Caco-2 (cell line): ENCODE measurements at regions not wholly inside any gene's neighbourhood (a gene's known extent, or its start where the extent isn't known, plus 50 kb on each side); places are given as distances from the start of the nearest gene placed in this dataset.

Source experiments
- BruUV-seq: library from RNA; stranded (reverse); fragments of 400-500 nt; replicated peaks from 2 replicates; lab custom pipeline; 2021; lab: Mats Ljungman, UMichigan
- CTCF ChIA-PET: fragments of 300-600 bp; sonication (Branson Sonifier 250); formaldehyde crosslinking; loops from one replicate; lab custom pipeline; 2022; ENCODE audit warnings: antibody characterized with exemption; lab: Charles Lee
- POLR2A ChIA-PET: fragments of 300-600 bp; sonication (Branson Sonifier 250); formaldehyde crosslinking; loops from one replicate; lab custom pipeline; 2022; ENCODE audit warnings: antibody characterized with exemption; lab: Charles Lee
- DNase-seq, 2 experiments: peaks; one replicate each; pipeline versions ENCODE4 v3.0.0 to v3.0.0-alpha.2; 2020 to 2022
- H3K27me3 ChIP-seq: replicated peaks from 2 replicates; pipeline ENCODE4 v1.6.0; 2011; ENCODE audit warnings: low read length; ENCODE audit not compliant: control insufficient read depth, insufficient read depth
- H3K36me3 ChIP-seq: 2 replicates; pipeline ENCODE4 v1.5.1; 2011; ENCODE audit warnings: low read length; ENCODE audit not compliant: control insufficient read depth, insufficient read depth
- H3K4me1 ChIP-seq: fragments of 250-450 bp; sonication (Bioruptor Pico); 2 replicates; pipeline ENCODE4 v1.5.1; 2020; ENCODE audit warnings: mild to moderate bottlenecking
- H3K4me3 ChIP-seq: 2 replicates; pipeline ENCODE4 v1.5.1; 2011; ENCODE audit warnings: low read depth, mild to moderate bottlenecking, control low read depth, low read length
- H3K9me3 ChIP-seq: fragments of 250-450 bp; sonication (Bioruptor Pico); 2 replicates; pipeline ENCODE4 v1.5.1; 2020; ENCODE audit warnings: mild to moderate bottlenecking, moderate library complexity
- H3K27ac Mint-ChIP-seq: one replicate; pipeline ENCODE4 v1.8.0; 2022; ENCODE audit warnings: mixed read lengths; ENCODE audit not compliant: unreplicated experiment
- H3K27me3 Mint-ChIP-seq: one replicate; pipeline ENCODE4 v1.8.0; 2022; ENCODE audit warnings: mixed read lengths; ENCODE audit not compliant: insufficient read depth, unreplicated experiment
- H3K36me3 Mint-ChIP-seq: one replicate; pipeline ENCODE4 v1.8.0; 2022; ENCODE audit warnings: mild to moderate bottlenecking, mixed read lengths; ENCODE audit not compliant: insufficient read depth, unreplicated experiment
- H3K4me1 Mint-ChIP-seq: one replicate; pipeline ENCODE4 v1.8.0; 2022; ENCODE audit warnings: low read depth, mixed read lengths; ENCODE audit not compliant: unreplicated experiment
- H3K4me3 Mint-ChIP-seq: one replicate; pipeline ENCODE4 v1.8.0; 2022; ENCODE audit warnings: mild to moderate bottlenecking, moderate library complexity, mixed read lengths; ENCODE audit not compliant: unreplicated experiment
- H3K9me3 Mint-ChIP-seq: one replicate; pipeline ENCODE4 v1.8.0; 2022; ENCODE audit warnings: mixed read lengths; ENCODE audit not compliant: unreplicated experiment
- CTCF ChIP-seq, 2 experiments: fragments of 200-600 bp in 1 of 2; IDR thresholded peaks; 1 replicate in 1 of 2; 2 replicates in 1 of 2; pipeline versions ENCODE4 v1.5.1 to v1.8.0; 2011 to 2022; ENCODE audit warnings: antibody characterized with exemption in 1 of 2, control low read depth in 1 of 2, inconsistent platforms in 1 of 2, low read depth in 1 of 2, low read length in 1 of 2, mild to moderate bottlenecking in 1 of 2, moderate library complexity in 1 of 2; ENCODE audit not compliant: insufficient read depth in 1 of 2, severe bottlenecking in 1 of 2, unreplicated experiment in 1 of 2
- intact Hi-C: fragments of 100-400 bp; cut with micrococcal nuclease; formaldehyde crosslinking; loops from one replicate; pipeline ENCODE4 v1.10.0; 2022; ENCODE audit not compliant: unreplicated experiment

GRCh38 chr7:12812111-12812510 lies 124.7 kb downstream of the ARL4A start:
- H3K27me3 ChIP-seq: no peaks in the 10 kb centered on the region
- Mint-ChIP-seq H3K27ac (no peak overlapping the region), H3K36me3 (no peaks in the 10 kb centered on the region), H3K27me3 (no peaks in the 10 kb centered on the region), H3K4me1 (no peaks in the 10 kb centered on the region), H3K9me3 (no peaks in the 10 kb centered on the region), H3K4me3 (no peak overlapping the region)
- H3K4me1 ChIP-seq: no peaks in the 10 kb centered on the region
- H3K9me3 ChIP-seq: no peaks in the 10 kb centered on the region
- no peaks in the 10 kb centered on the region for H3K36me3 ChIP-seq
- ChIA-PET CTCF (no interaction called here), POLR2A (no interaction called here)
- intact Hi-C loops: no loop called here
- TF ChIP-seq CTCF (IDR thresholded peaks at IDR 0.05; ENCODE audit: insufficient read depth in 1 of 2, low read depth in 1 of 2, low read length in 1 of 2, severe bottlenecking in 1 of 2, unreplicated experiment in 1 of 2): no peak
- no peak for DNase-seq
- no TSS peak for BruUV-seq
- no peak overlapping the region for H3K4me3 ChIP-seq

DNA sequence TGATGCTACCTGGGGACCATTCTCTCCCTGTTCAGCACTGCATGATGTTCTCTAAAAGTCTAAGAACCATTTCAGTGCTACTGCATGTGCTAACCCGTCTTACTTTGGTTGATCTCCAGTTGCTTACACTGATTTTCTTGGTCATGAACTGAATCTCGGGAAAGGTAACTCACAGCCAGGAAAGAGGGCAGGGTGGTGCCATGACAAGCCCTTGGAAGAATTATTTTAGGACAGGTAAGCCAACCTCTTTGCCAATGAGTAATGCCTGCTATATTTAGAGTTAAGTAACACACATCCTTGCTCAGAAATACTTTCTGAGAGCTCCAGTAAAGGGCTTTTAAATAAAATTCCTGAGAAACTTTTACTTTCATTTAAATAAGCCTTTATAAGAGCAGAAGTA lies 126.7 kb downstream of the ARL4A start:
- no peak overlapping the region for H3K4me3 Mint-ChIP-seq
- intact Hi-C loops: no loop called here
- ChIA-PET CTCF (no interaction called here), POLR2A (no interaction called here)
- no peak for TF ChIP-seq CTCF (IDR thresholded peaks at IDR 0.05; ENCODE audit: insufficient read depth in 1 of 2, low read depth in 1 of 2, low read length in 1 of 2, severe bottlenecking in 1 of 2, unreplicated experiment in 1 of 2)
- H3K27ac Mint-ChIP-seq: no peak overlapping the region
- H3K4me1 ChIP-seq: no peaks in the 10 kb centered on the region
- no peak overlapping the region for H3K4me3 ChIP-seq
- DNase-seq: no peak
- no peaks in the 10 kb centered on the region for H3K9me3 ChIP-seq
- no peaks in the 10 kb centered on the region for H3K27me3 Mint-ChIP-seq
- H3K36me3 ChIP-seq: no peaks in the 10 kb centered on the region
- no TSS peak for BruUV-seq
- H3K4me1 Mint-ChIP-seq: peaks cover 7% of the 10 kb centered on the region
- no peaks in the 10 kb centered on the region for H3K36me3 Mint-ChIP-seq
- H3K9me3 Mint-ChIP-seq: no peaks in the 10 kb centered on the region
- no peaks in the 10 kb centered on the region for H3K27me3 ChIP-seq

DNA sequence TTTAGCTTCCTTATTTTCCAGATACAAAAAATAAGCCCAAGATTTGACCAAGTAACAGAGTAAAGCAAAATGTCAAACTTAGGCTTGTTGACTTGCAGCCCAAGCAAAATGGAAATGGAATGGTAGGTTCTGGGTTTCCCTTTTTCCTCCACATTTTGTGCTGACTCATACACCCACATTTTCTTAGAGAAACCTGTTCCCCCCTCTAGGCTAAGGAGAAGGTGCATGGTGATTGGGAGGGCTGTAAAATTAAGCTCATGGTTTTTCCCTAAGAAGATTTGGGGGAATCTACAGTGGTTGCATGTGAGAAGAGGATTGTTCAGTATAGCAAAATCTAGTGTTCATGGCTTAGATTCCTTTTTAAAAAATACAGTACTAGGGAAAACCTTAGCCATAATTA lies 127.4 kb downstream of the ARL4A start:
- Mint-ChIP-seq H3K9me3 (no peaks in the 10 kb centered on the region), H3K27me3 (no peaks in the 10 kb centered on the region), H3K27ac (no peak overlapping the region), H3K4me3 (no peak overlapping the region), H3K4me1 (peaks cover 7% of the 10 kb centered on the region), H3K36me3 (no peaks in the 10 kb centered on the region)
- Histone ChIP-seq H3K4me3 (no peak overlapping the region), H3K9me3 (no peaks in the 10 kb centered on the region), H3K4me1 (no peaks in the 10 kb centered on the region), H3K36me3 (no peaks in the 10 kb centered on the region), H3K27me3 (no peaks in the 10 kb centered on the region)
- intact Hi-C loops: no loop called here
- no TSS peak for BruUV-seq
- no peak for TF ChIP-seq CTCF (IDR thresholded peaks at IDR 0.05; ENCODE audit: insufficient read depth in 1 of 2, low read depth in 1 of 2, low read length in 1 of 2, severe bottlenecking in 1 of 2, unreplicated experiment in 1 of 2)
- no peak for DNase-seq
- ChIA-PET POLR2A (no interaction called here), CTCF (no interaction called here)
